Testis (tissue), 2 donors: ENCODE measurements at regions not wholly inside any gene's neighbourhood (a gene's known extent, or its start where the extent isn't known, plus 50 kb on each side); places are given as distances from the start of the nearest gene placed in this dataset.
A peak's percentile ranks its signal among the peaks of the same experiment; 100 is the strongest.

Experiments used
- DNase-seq: peaks from one replicate; pipeline ENCODE4 v3.0.0-alpha.2; 2019
- H3K27ac ChIP-seq, 2 donors: fragments of 200-600 bp; sonication (generic); one replicate each; pipeline ENCODE4 v1.5.1; 2019
- H3K27me3 ChIP-seq: fragments of 200-600 bp; sonication (generic); one replicate; pipeline ENCODE4 v1.5.1; 2019
- H3K36me3 ChIP-seq: fragments of 200-600 bp; sonication (generic); one replicate; pipeline ENCODE4 v1.5.1; 2017; ENCODE audit warnings: low read depth; ENCODE audit errors: missing control alignments
- H3K4me1 ChIP-seq: fragments of 200-600 bp; sonication (generic); one replicate; pipeline ENCODE4 v1.5.1; 2019
- H3K4me3 ChIP-seq, 2 donors: fragments of 200-600 bp; sonication (generic); one replicate each; pipeline ENCODE4 v1.5.1; 2017 to 2019
- H3K9me3 ChIP-seq: fragments of 200-600 bp; sonication (generic); one replicate; pipeline ENCODE4 v1.5.1; 2017
- CTCF ChIP-seq, 3 experiments: fragments of 450-650 bp in 2 of 3; fragments of 200-600 bp in 1 of 3; sonication (generic) in 1 of 3; IDR thresholded peaks; one replicate each; pipeline ENCODE4 v1.5.1; 2016 to 2019; ENCODE audit warnings: antibody characterized with exemption in 3 of 3, mild to moderate bottlenecking in 2 of 3, moderate library complexity in 1 of 3
- POLR2A ChIP-seq: fragments of 450-650 bp; IDR thresholded peaks from one replicate; pipeline ENCODE4 v1.6.1; 2017; ENCODE audit warnings: antibody characterized with exemption, mild to moderate bottlenecking, moderate library complexity
- WGBS, 2 donors: methylation state at CpG; one replicate each; pipeline ENCODE4 v1.1.5; 2018; 5-methylcytosine and 5-hydroxymethylcytosine counted together
- intact Hi-C: fragments of 100-400 bp; cut with DNase I; formaldehyde crosslinking; loops from one replicate; pipeline ENCODE4 v1.15.1; 2023; ENCODE audit warnings: low total_unique reads

GRCh38 chr11:135043434-135043833 lies 631.4 kb upstream of the B3GAT1 start:
- no peak overlapping the region for H3K27ac ChIP-seq
- H3K4me3 ChIP-seq, result no peak overlapping the region
- intact Hi-C loops, result no loop called here
- no peaks in the 10 kb centered on the region for H3K9me3 ChIP-seq
- no peaks in the 10 kb centered on the region for H3K4me1 ChIP-seq
- no peak for DNase-seq
- no peaks in the 10 kb centered on the region for H3K36me3 ChIP-seq
- TF ChIP-seq POLR2A, result no peak
- WGBS, 2 donors, result 80 to 84% methylated on average over 4 of the region's 4 CpGs
- H3K27me3 ChIP-seq, result no peaks in the 10 kb centered on the region

GRCh38 chr11:135037828-135038227 lies 625.8 kb upstream of the B3GAT1 start:
- TF ChIP-seq POLR2A (no peak), CTCF (IDR thresholded peaks at IDR 0.05) (no peak)
- 73 to 87% methylated on average over 4 to 5 of the region's 5 CpGs for WGBS, 2 donors
- Histone ChIP-seq H3K36me3 (no peaks in the 10 kb centered on the region), H3K4me1 (no peaks in the 10 kb centered on the region), H3K9me3 (no peaks in the 10 kb centered on the region), H3K27me3 (no peaks in the 10 kb centered on the region), H3K4me3 (no peak overlapping the region), H3K27ac (no peak overlapping the region)
- DNase-seq, result no peak
- intact Hi-C loops, result no loop called here

GRCh38 chr11:135036488-135037297 lies 624.7 kb upstream of the B3GAT1 start:
- TF ChIP-seq POLR2A, result no peak
- no peak for TF ChIP-seq CTCF (IDR thresholded peaks at IDR 0.05)
- 82% methylated on average over 10 to 19 of the region's 19 CpGs for WGBS, 2 donors
- intact Hi-C loops, result no loop called here

GRCh38 chr11:135035282-135035681 lies 623.2 kb upstream of the B3GAT1 start:
- no peaks in the 10 kb centered on the region for H3K36me3 ChIP-seq
- no peaks in the 10 kb centered on the region for H3K27me3 ChIP-seq
- DNase-seq, result no peak
- no peaks in the 10 kb centered on the region for H3K4me1 ChIP-seq
- 87 to 91% methylated on average over 3 of the region's 3 CpGs for WGBS, 2 donors
- H3K9me3 ChIP-seq, result no peaks in the 10 kb centered on the region
- H3K27ac ChIP-seq, result no peak overlapping the region
- TF ChIP-seq CTCF (IDR thresholded peaks at IDR 0.05) (no peak), POLR2A (no peak)
- intact Hi-C loops, result no loop called here
- no peak overlapping the region for H3K4me3 ChIP-seq

More at GRCh38 chr11:135036488-135037297, 624.7 kb upstream of the B3GAT1 start:
- DNase-seq, result no peak
- no peak overlapping the region for H3K4me3 ChIP-seq
- no peaks in the 10 kb centered on the region for H3K36me3 ChIP-seq
- no peaks in the 10 kb centered on the region for H3K4me1 ChIP-seq
- H3K27me3 ChIP-seq, result no peaks in the 10 kb centered on the region
- H3K9me3 ChIP-seq, result no peaks in the 10 kb centered on the region
- H3K27ac ChIP-seq, result no peak overlapping the region

GRCh38 chr11:135033540-135033939 lies 621.5 kb upstream of the B3GAT1 start:
- no peak overlapping the region for H3K27ac ChIP-seq
- H3K36me3 ChIP-seq, result no peaks in the 10 kb centered on the region
- no peaks in the 10 kb centered on the region for H3K9me3 ChIP-seq
- intact Hi-C loops, result no loop called here
- H3K27me3 ChIP-seq, result no peaks in the 10 kb centered on the region
- no peak overlapping the region for H3K4me3 ChIP-seq
- DNase-seq, result peak; percentile 56
- 36 to 37% methylated on average over 5 of the region's 5 CpGs for WGBS, 2 donors
- H3K4me1 ChIP-seq, result no peaks in the 10 kb centered on the region
- TF ChIP-seq CTCF (IDR thresholded peaks at IDR 0.05) (no peak), POLR2A (no peak)
